Islet of Langerhans (tissue), 1 donor: ENCODE measurements at regions not wholly inside any gene's neighbourhood (a gene's known extent, or its start where the extent isn't known, plus 50 kb on each side); places are given as distances from the start of the nearest gene placed in this dataset.
"Not testable (repeated sequence)": the region's sequence is repeated elsewhere in the genome, so short reads cannot be mapped to it uniquely, and the experiment has no call there.

Experiments
- FAIRE-seq: peaks from one replicate; lab custom pipeline; 2011; peaks lifted over from hg19 to GRCh38; lab: Jason Lieb, UNC

- FAIRE-seq, result no peak
Measured at GRCh38 chr13:103615771-103616170, 549.6 kb upstream of the SLC10A2 start.

- no peak for FAIRE-seq
Measured at GRCh38 chr13:103614761-103615160, 548.5 kb upstream of the SLC10A2 start.

GRCh38 chr13:103607995-103608394 lies 541.8 kb upstream of the SLC10A2 start:
- no peak for FAIRE-seq

- FAIRE-seq, result no peak
Measured at GRCh38 chr13:103605546-103606326, 539.5 kb upstream of the SLC10A2 start.

- FAIRE-seq, result not testable (repeated sequence)
Measured at GRCh38 chr13:103599870-103600269, 533.7 kb upstream of the SLC10A2 start.

GRCh38 chr13:103598671-103599070 lies 532.5 kb upstream of the SLC10A2 start:
- FAIRE-seq, result no peak

GRCh38 chr13:103573446-103573845 lies 507.2 kb upstream of the SLC10A2 start:
- no peak for FAIRE-seq

GRCh38 chr13:103568314-103568713 lies 502.1 kb upstream of the SLC10A2 start:
- FAIRE-seq, result no peak

GRCh38 chr13:103557878-103558277 lies 491.7 kb upstream of the SLC10A2 start:
- no peak for FAIRE-seq

GRCh38 chr13:103556681-103557080 lies 490.5 kb upstream of the SLC10A2 start:
- no peak for FAIRE-seq

- FAIRE-seq, result no peak
Measured at GRCh38 chr13:103547914-103548313, 481.7 kb upstream of the SLC10A2 start.

GRCh38 chr13:103546271-103546670 lies 480.1 kb upstream of the SLC10A2 start:
- FAIRE-seq, result no peak

GRCh38 chr13:103542648-103543047 lies 476.4 kb upstream of the SLC10A2 start:
- FAIRE-seq, result no peak

GRCh38 chr13:103540382-103540765 lies 474.2 kb upstream of the SLC10A2 start:
- FAIRE-seq, result no peak

GRCh38 chr13:103539721-103540381 lies 473.6 kb upstream of the SLC10A2 start:
- peak; percentile 82 for FAIRE-seq

- FAIRE-seq, result no peak
Measured at GRCh38 chr13:103539265-103539664, 473.0 kb upstream of the SLC10A2 start.

GRCh38 chr13:103537616-103538015 lies 471.4 kb upstream of the SLC10A2 start:
- FAIRE-seq, result no peak

GRCh38 chr13:103531278-103531677 lies 465.1 kb upstream of the SLC10A2 start:
- FAIRE-seq, result no peak

- no peak for FAIRE-seq
Measured at GRCh38 chr13:103528437-103528836, 462.2 kb upstream of the SLC10A2 start.

GRCh38 chr13:103525530-103525929 lies 459.3 kb upstream of the SLC10A2 start:
- no peak for FAIRE-seq

GRCh38 chr13:103523858-103524257 lies 457.6 kb upstream of the SLC10A2 start:
- FAIRE-seq, result no peak

GRCh38 chr13:103521532-103521931 lies 455.3 kb upstream of the SLC10A2 start:
- no peak for FAIRE-seq

GRCh38 chr13:103517768-103518102 lies 451.5 kb upstream of the SLC10A2 start:
- FAIRE-seq, result no peak
